ENCODE measurements at regions not wholly inside any gene's neighbourhood (a gene's known extent, or its start where the extent isn't known, plus 50 kb on each side); places are given as distances from the start of the nearest gene placed in this dataset.
A peak's percentile ranks its signal among the peaks of the same experiment; 100 is the strongest.

- TF ChIP-seq, protein P1, sequence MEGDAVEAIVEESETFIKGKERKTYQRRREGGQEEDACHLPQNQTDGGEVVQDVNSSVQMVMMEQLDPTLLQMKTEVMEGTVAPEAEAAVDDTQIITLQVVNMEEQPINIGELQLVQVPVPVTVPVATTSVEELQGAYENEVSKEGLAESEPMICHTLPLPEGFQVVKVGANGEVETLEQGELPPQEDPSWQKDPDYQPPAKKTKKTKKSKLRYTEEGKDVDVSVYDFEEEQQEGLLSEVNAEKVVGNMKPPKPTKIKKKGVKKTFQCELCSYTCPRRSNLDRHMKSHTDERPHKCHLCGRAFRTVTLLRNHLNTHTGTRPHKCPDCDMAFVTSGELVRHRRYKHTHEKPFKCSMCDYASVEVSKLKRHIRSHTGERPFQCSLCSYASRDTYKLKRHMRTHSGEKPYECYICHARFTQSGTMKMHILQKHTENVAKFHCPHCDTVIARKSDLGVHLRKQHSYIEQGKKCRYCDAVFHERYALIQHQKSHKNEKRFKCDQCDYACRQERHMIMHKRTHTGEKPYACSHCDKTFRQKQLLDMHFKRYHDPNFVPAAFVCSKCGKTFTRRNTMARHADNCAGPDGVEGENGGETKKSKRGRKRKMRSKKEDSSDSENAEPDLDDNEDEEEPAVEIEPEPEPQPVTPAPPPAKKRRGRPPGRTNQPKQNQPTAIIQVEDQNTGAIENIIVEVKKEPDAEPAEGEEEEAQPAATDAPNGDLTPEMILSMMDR (IDR thresholded peaks at IDR 0.05; ENCODE audit: low read depth, low read length): no peak
- DNase-seq (ENCODE audit: low read depth in 2 of 2): peak in 1 of 2 donors; percentile 6
Observed at GRCh38 chr7:47145186-47145725, 436.7 kb downstream of the TNS3 start.

DNA sequence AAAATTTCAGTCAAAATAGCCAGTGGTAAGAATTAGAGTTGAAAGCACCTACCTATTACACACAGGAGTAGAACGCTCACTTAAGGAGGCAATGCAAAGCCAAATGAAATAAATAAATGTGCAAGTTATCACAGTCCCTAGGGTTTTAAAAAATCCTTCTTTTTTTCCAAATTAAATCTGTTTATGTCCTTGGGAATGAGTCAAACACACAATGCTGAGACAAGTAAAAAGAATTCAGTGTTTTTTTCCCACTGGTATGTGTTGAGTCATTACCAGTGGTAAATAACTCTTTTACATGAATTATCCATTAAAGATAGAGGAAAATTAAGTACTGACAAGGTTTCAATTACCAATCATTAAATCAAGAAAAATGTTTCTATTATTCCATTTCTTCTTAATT, 438.6 kb downstream of the TNS3 start:
- peak; percentile 64 to 78 for DNase-seq (ENCODE audit: low read depth in 2 of 2)
- H3K4me3 ChIP-seq (replicated peaks in 1 of 2; ENCODE audit: low read depth in 2 of 2, low read length in 2 of 2): no peak overlapping the region
- TF ChIP-seq, protein P1 (IDR thresholded peaks at IDR 0.05; ENCODE audit: low read depth, low read length): no peak

More at GRCh38 chr7:47145186-47145725, 436.7 kb downstream of the TNS3 start:
- no peak overlapping the region for H3K4me3 ChIP-seq (replicated peaks in 1 of 2; ENCODE audit: low read depth in 2 of 2, low read length in 2 of 2)

DNA sequence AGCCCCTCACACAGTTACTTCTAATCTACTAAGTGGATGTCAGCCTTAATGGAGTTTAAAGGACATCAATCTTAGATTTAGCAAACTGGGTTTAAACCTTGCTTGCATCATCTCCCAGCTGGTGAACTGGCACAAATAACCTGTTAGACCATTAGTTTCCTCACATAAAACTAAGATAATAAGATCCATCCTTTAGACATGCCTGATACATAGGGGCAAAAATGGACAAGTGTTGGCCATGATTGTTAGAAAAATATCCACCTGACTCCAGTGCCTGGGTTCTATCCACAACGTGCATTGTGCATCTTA, 439.1 kb downstream of the TNS3 start:
- TF ChIP-seq, protein P1 (IDR thresholded peaks at IDR 0.05; ENCODE audit: low read depth, low read length): no peak
- DNase-seq (ENCODE audit: low read depth in 2 of 2): no peak
- H3K4me3 ChIP-seq (replicated peaks in 1 of 2; ENCODE audit: low read depth in 2 of 2, low read length in 2 of 2): no peak overlapping the region

- TF ChIP-seq, protein P1 (IDR thresholded peaks at IDR 0.05; ENCODE audit: low read depth, low read length): no peak
- no peak overlapping the region for H3K4me3 ChIP-seq (replicated peaks in 1 of 2; ENCODE audit: low read depth in 2 of 2, low read length in 2 of 2)
- peak in 1 of 2 donors; percentile 8 for DNase-seq (ENCODE audit: low read depth in 2 of 2)
Observed at GRCh38 chr7:47142169-47142866, 439.6 kb downstream of the TNS3 start.

- DNase-seq (ENCODE audit: low read depth in 2 of 2): peak in 1 of 2 donors; percentile 26
- TF ChIP-seq, protein P1 (IDR thresholded peaks at IDR 0.05; ENCODE audit: low read depth, low read length): no peak
- no peak overlapping the region for H3K4me3 ChIP-seq (replicated peaks in 1 of 2; ENCODE audit: low read depth in 2 of 2, low read length in 2 of 2)
Observed at GRCh38 chr7:47132471-47132870, 449.4 kb downstream of the TNS3 start.

DNA sequence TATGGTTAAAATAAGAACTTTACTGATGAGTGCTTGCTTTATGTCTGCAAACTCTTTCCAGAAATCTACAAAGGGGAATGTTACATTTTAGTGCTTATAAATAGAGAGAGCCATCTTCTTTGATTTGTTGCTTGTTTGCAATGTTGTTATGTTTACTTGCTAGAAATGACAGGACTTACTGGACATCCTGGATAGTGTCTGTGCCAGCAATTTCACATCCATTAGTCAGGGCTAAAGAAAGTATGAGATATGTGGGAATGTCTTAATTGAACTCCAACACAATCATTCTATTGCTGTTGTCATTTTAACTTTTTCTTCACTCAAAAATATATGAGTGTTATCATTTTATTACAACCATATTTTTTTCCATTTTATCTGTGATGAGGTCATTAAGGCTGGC, 453.2 kb downstream of the TNS3 start:
- TF ChIP-seq, protein P1 (IDR thresholded peaks at IDR 0.05; ENCODE audit: low read depth, low read length): no peak
- no peak overlapping the region for H3K4me3 ChIP-seq (replicated peaks in 1 of 2; ENCODE audit: low read depth in 2 of 2, low read length in 2 of 2)
- no peak for DNase-seq (ENCODE audit: low read depth in 2 of 2)
